Stimulated activated CD4-positive, alpha-beta T cell treated with anti-CD3 and anti-CD28 coated beads, Interleukin-15, amount 100 ng/mL, for 1 hour (primary cell): ENCODE measurements at regions not wholly inside any gene's neighbourhood (a gene's known extent, or its start where the extent isn't known, plus 50 kb on each side); places are given as distances from the start of the nearest gene placed in this dataset.
"Not testable (repeated sequence)": the region's sequence is repeated elsewhere in the genome, so short reads cannot be mapped to it uniquely, and the experiment has no call there.

Experiments
- DNase-seq, 2 donors: peaks; one replicate each; pipeline ENCODE4 v3.0.0-alpha.2; 2020; ENCODE audit warnings: low read depth in 1 of 2, low spot score in 1 of 2

GRCh38 chr21:15567191-15567590 is 162.6 kb upstream of the USP25 start:
- no peak for DNase-seq

- DNase-seq: no peak
These were observed 161.3 kb upstream of the USP25 start for GRCh38 chr21:15568516-15568915.

GRCh38 chr21:15586752-15587427 is 142.9 kb upstream of the USP25 start:
- no peak for DNase-seq

GRCh38 chr21:15592271-15592860 is 137.4 kb upstream of the USP25 start:
- no peak for DNase-seq

GRCh38 chr21:15592957-15593356 is 136.8 kb upstream of the USP25 start:
- no peak for DNase-seq

GRCh38 chr21:15601390-15601789 is 128.4 kb upstream of the USP25 start:
- no peak for DNase-seq

- no peak for DNase-seq
These were observed 125.4 kb upstream of the USP25 start for GRCh38 chr21:15604413-15604812.

GRCh38 chr21:15614766-15615165 is 115.0 kb upstream of the USP25 start:
- no peak for DNase-seq

- no peak for DNase-seq
These were observed 112.8 kb upstream of the USP25 start for GRCh38 chr21:15616864-15617574.

- no peak for DNase-seq
These were observed 111.8 kb upstream of the USP25 start for GRCh38 chr21:15617964-15618363.

- no peak for DNase-seq
These were observed 108.9 kb upstream of the USP25 start for GRCh38 chr21:15620892-15621291.

- no peak for DNase-seq
These were observed 105.1 kb upstream of the USP25 start for GRCh38 chr21:15624646-15625045.

- DNase-seq: no peak
These were observed 104.4 kb upstream of the USP25 start for GRCh38 chr21:15625363-15625762.

GRCh38 chr21:15626031-15626430 is 103.8 kb upstream of the USP25 start:
- no peak for DNase-seq

- DNase-seq: no peak
These were observed 102.8 kb upstream of the USP25 start for GRCh38 chr21:15627011-15627410.

- no peak for DNase-seq
These were observed 102.0 kb upstream of the USP25 start for GRCh38 chr21:15627823-15628222.

GRCh38 chr21:15631342-15631741 is 98.4 kb upstream of the USP25 start:
- no peak for DNase-seq

GRCh38 chr21:15634541-15634940 is 95.2 kb upstream of the USP25 start:
- DNase-seq: not testable (repeated sequence)

- DNase-seq: no peak
These were observed 90.8 kb upstream of the USP25 start for GRCh38 chr21:15638856-15639549.

GRCh38 chr21:15640113-15640512 is 89.7 kb upstream of the USP25 start:
- not testable (repeated sequence) for DNase-seq

GRCh38 chr21:15644489-15644888 is 85.3 kb upstream of the USP25 start:
- no peak for DNase-seq

GRCh38 chr21:15645830-15646229 is 84.0 kb upstream of the USP25 start:
- no peak for DNase-seq
